ENCODE measurements at regions not wholly inside any gene's neighbourhood (a gene's known extent, or its start where the extent isn't known, plus 50 kb on each side); places are given as distances from the start of the nearest gene placed in this dataset.
"Not testable (repeated sequence)": the region's sequence is repeated elsewhere in the genome, so short reads cannot be mapped to it uniquely, and the experiment has no call there.

GRCh38 chr1:146278758-146279157 is 49.9 kb upstream of the NOTCH2NLA start:
- DNase-seq; in situ Hi-C loops (cut with HindIII; ENCODE audit: low pct_ligation_motif_present, low pct_unique_long_range_greater_than_20kb, low sequenced_read_pairs): not testable (repeated sequence)

Measured in ACHN (cell line).